ENCODE measurements at regions not wholly inside any gene's neighbourhood (a gene's known extent, or its start where the extent isn't known, plus 50 kb on each side); places are given as distances from the start of the nearest gene placed in this dataset.

DNA sequence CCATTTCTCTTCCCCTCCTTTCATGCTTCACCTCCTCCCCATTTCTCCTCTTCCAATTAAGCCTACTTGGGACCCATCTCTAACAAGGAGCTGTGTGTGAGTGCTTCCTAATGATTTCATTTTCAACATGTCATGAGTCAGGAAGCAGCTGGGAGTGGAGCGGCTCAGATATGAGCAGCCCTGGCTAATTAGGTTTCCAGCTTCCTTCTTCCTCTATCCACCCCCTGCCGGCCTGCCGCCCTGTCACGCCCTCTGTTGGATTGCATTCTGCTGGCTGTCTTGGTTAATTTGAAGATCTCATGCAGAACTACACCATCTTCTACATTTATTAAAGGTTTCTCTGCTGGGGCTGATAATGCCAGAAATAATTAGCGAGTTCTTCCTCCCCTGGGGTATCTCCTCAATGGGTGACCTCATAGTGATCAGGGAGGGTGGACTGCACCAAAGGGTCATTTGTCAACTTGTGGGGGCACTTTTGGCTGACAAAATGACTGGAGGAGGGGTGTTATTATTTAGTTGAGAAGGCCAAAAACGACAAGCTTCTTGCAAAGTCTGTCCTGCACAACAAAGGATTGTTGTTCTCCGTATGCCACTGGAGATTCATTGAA, 300.9 kb upstream of the SRRM4 start:
- peak; percentile 22 for TF ChIP-seq CTCF (IDR thresholded peaks at IDR 0.05; ENCODE audit: insufficient read depth, missing control alignments)
- no peak for FAIRE-seq

GRCh38 chr12:118682656-118683055, 298.7 kb upstream of the SRRM4 start:
- FAIRE-seq (no peak), DNase-seq (ENCODE audit: insufficient read length, low spot score) (no peak)
- no peak for TF ChIP-seq CTCF (IDR thresholded peaks at IDR 0.05; ENCODE audit: insufficient read depth, missing control alignments)

More for the DNA sequence above, 300.9 kb upstream of the SRRM4 start:
- DNase-seq (ENCODE audit: insufficient read length, low spot score) = no peak

- TF ChIP-seq CTCF (IDR thresholded peaks at IDR 0.05; ENCODE audit: insufficient read depth, missing control alignments) = no peak
- DNase-seq (ENCODE audit: insufficient read length, low spot score) = no peak
- FAIRE-seq = no peak
Observed at GRCh38 chr12:118685983-118686607, 295.2 kb upstream of the SRRM4 start.

DNA sequence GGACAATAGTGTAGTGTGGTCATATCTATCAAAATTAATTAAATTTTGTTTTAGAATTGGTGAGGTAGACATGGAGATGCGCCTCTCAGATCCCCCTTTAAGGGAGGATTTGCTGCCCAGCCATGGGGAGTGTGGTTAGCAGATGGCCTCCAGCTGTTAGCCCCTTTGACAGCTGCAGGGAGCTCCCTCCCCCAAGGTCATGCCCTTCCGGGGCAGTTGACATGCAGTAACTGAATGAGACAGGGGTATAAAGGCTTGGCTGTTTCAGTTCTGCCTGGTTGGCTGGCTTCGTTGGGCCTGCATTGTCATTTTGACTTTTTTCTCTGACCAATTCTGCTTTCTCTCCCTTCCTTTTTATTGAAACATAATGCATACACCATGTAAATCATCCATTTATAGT, 291.5 kb upstream of the SRRM4 start:
- TF ChIP-seq CTCF (IDR thresholded peaks at IDR 0.05; ENCODE audit: insufficient read depth, missing control alignments) = no peak
- DNase-seq (ENCODE audit: insufficient read length, low spot score) = no peak

DNA sequence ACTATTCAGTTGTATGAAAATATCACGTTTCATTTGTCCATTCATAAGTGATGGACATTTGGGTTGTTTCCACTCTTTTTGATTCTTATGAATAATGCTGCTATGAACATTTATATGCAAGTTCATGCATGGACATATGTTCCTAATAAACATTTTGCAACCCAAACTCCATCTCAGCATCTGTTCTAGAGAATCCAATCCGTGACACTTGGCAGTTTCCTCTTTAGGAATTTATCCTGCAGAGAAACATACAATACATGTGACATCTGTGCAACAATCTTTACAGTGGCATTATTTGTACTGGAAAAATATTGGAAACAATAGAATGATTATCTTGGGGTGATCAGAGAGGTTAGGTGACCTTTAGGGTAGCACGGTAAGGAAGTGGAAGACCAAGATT, 290.8 kb upstream of the SRRM4 start:
- TF ChIP-seq CTCF (IDR thresholded peaks at IDR 0.05; ENCODE audit: insufficient read depth, missing control alignments) = no peak
- FAIRE-seq (no peak), DNase-seq (ENCODE audit: insufficient read length, low spot score) (no peak)

More for the DNA sequence above, 291.5 kb upstream of the SRRM4 start:
- no peak for FAIRE-seq

GRCh38 chr12:118694128-118694775, 287.1 kb upstream of the SRRM4 start:
- no peak for TF ChIP-seq CTCF (IDR thresholded peaks at IDR 0.05; ENCODE audit: insufficient read depth, missing control alignments)
- FAIRE-seq (no peak), DNase-seq (ENCODE audit: insufficient read length, low spot score) (no peak)
